ENCODE measurements at regions not wholly inside any gene's neighbourhood (a gene's known extent, or its start where the extent isn't known, plus 50 kb on each side); places are given as distances from the start of the nearest gene placed in this dataset.

GRCh38 chr6:163675611-163676010, 261.1 kb downstream of the QKI start:
- no peak for DNase-seq
- no peak overlapping the region for H3K4me3 Mint-ChIP-seq
- no peak for ATAC-seq (ENCODE audit: low read depth in 2 of 2)
- H3K27me3 Mint-ChIP-seq, result peaks cover 0 to 24% (median 0%) of the 10 kb centered on the region in 3 donors
- H3K4me1 Mint-ChIP-seq, result peaks cover 7 to 12% (median 11%) of the 10 kb centered on the region in 3 donors
- H3K36me3 Mint-ChIP-seq, result no peaks in the 10 kb centered on the region
- peak overlapping the region in 1 of 6 donors; percentile 65 for H3K27ac Mint-ChIP-seq
- peaks cover 0 to 3% (median 0%) of the 10 kb centered on the region in 7 donors for H3K9me3 Mint-ChIP-seq

GRCh38 chr6:163672710-163673109, 258.2 kb downstream of the QKI start:
- peaks cover 26 to 31% (median 27%) of the 10 kb centered on the region in 3 donors for H3K4me1 Mint-ChIP-seq
- H3K27ac Mint-ChIP-seq, result peak overlapping the region in 1 of 6 donors; percentile 65
- DNase-seq, result no peak
- H3K36me3 Mint-ChIP-seq, result no peaks in the 10 kb centered on the region
- H3K27me3 Mint-ChIP-seq, result peaks cover 0 to 13% (median 0%) of the 10 kb centered on the region in 3 donors
- H3K4me3 Mint-ChIP-seq, result no peak overlapping the region
- peaks cover 0 to 3% (median 0%) of the 10 kb centered on the region in 7 donors for H3K9me3 Mint-ChIP-seq
- no peak for ATAC-seq (ENCODE audit: low read depth in 2 of 2)

- no peak overlapping the region for H3K4me3 Mint-ChIP-seq
- peaks cover 35 to 41% (median 35%) of the 10 kb centered on the region in 3 donors for H3K4me1 Mint-ChIP-seq
- no peak for DNase-seq
- peaks cover 0 to 3% (median 0%) of the 10 kb centered on the region in 7 donors for H3K9me3 Mint-ChIP-seq
- no peaks in the 10 kb centered on the region for H3K36me3 Mint-ChIP-seq
- peaks cover 0 to 13% (median 0%) of the 10 kb centered on the region in 3 donors for H3K27me3 Mint-ChIP-seq
- peak overlapping the region in 1 of 6 donors; percentile 22 for H3K27ac Mint-ChIP-seq
- no peak for ATAC-seq (ENCODE audit: low read depth in 2 of 2)
Observed at GRCh38 chr6:163671791-163672190, 257.3 kb downstream of the QKI start.

GRCh38 chr6:163671355-163671754, 256.8 kb downstream of the QKI start:
- DNase-seq (no peak), ATAC-seq (ENCODE audit: low read depth in 2 of 2) (no peak)
- Mint-ChIP-seq H3K27me3 (peaks cover 0 to 13% (median 0%) of the 10 kb centered on the region in 3 donors), H3K4me1 (peaks cover 37 to 45% (median 40%) of the 10 kb centered on the region in 3 donors), H3K27ac (no peak overlapping the region), H3K4me3 (no peak overlapping the region), H3K9me3 (peaks cover 0 to 3% (median 0%) of the 10 kb centered on the region in 7 donors), H3K36me3 (no peaks in the 10 kb centered on the region)

GRCh38 chr6:163670336-163670735, 255.8 kb downstream of the QKI start:
- H3K27me3 Mint-ChIP-seq, result peaks cover 0 to 13% (median 0%) of the 10 kb centered on the region in 3 donors
- no peaks in the 10 kb centered on the region for H3K36me3 Mint-ChIP-seq
- ATAC-seq (ENCODE audit: low read depth in 2 of 2), result no peak
- peaks cover 32 to 41% (median 34%) of the 10 kb centered on the region in 3 donors for H3K4me1 Mint-ChIP-seq
- H3K4me3 Mint-ChIP-seq, result peak overlapping the region in 1 of 8 donors; percentile 12
- peak overlapping the region in 1 of 6 donors; percentile 34 for H3K27ac Mint-ChIP-seq
- H3K9me3 Mint-ChIP-seq, result peaks cover 0 to 3% (median 0%) of the 10 kb centered on the region in 7 donors
- no peak for DNase-seq

- H3K4me3 Mint-ChIP-seq, result peak overlapping the region; percentile 10 to 92 (median 81)
- H3K9me3 Mint-ChIP-seq, result no peaks in the 10 kb centered on the region
- H3K36me3 Mint-ChIP-seq, result no peaks in the 10 kb centered on the region
- ATAC-seq (ENCODE audit: low read depth in 2 of 2) (peak; percentile 43 to 48), DNase-seq (no peak)
- peak overlapping the region; percentile 81 to 96 (median 96) for H3K27ac Mint-ChIP-seq
- H3K4me1 Mint-ChIP-seq, result peaks cover 30 to 39% (median 33%) of the 10 kb centered on the region in 3 donors
- H3K27me3 Mint-ChIP-seq, result no peaks in the 10 kb centered on the region
Observed at GRCh38 chr6:163668061-163668426, 253.5 kb downstream of the QKI start.

DNA sequence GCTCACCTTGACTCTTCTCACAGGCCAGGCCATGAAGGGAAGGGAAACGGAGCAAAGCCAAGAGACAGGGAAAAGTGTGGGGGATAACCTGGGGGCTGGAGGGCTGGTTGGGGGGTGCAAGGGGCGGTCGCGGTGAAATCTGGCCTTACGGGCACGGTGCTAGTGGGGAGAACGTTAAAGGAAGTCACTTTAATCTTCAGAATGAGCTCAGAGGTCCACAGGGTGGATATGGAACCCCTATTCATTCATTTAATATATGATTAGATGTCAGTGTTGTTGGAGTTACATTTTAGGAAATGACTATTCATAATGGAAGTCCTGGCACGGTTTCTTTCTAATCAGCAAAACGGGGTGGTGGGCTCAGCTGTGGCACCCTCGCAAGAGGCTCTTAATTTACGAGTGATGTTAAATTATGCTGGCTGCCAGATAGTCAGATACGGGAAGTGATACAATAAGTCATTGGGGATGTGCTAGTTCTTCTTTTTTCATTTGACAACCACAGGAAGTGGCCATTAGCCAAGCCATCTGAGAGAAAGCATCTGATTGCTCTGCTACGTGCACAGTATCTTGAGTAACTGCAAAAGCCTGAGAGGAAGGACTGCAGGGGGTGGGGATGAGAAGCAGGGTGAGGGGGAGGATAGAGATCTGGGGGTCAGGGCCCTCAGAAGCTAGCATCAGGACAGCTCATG, 253.0 kb downstream of the QKI start:
- Mint-ChIP-seq H3K4me3 (peak overlapping the region; percentile 10 to 92 (median 81)), H3K9me3 (no peaks in the 10 kb centered on the region), H3K27ac (peak overlapping the region; percentile 81 to 96 (median 96)), H3K27me3 (no peaks in the 10 kb centered on the region), H3K36me3 (no peaks in the 10 kb centered on the region), H3K4me1 (peaks cover 30 to 39% (median 33%) of the 10 kb centered on the region in 3 donors)
- ATAC-seq (ENCODE audit: low read depth in 2 of 2), result peak; percentile 94 to 95
- DNase-seq, result peak; percentile 85

DNA sequence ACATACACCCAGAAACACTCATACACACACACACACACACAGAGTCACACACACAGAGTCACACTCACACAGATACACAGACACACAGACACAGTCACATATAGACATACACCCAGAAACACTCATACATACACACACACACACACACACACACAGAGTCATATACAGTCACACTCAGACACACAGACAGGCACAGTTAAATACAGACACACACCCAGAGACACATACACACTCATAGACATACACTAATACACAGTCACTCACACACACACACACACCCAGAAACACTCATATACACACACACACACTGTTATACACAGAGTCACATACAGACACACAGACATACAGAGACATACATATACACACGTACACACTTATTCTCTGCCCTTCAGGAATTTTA, 250.9 kb downstream of the QKI start:
- peaks cover 44 to 51% (median 48%) of the 10 kb centered on the region in 3 donors for H3K4me1 Mint-ChIP-seq
- H3K4me3 Mint-ChIP-seq, result no peak overlapping the region
- no peaks in the 10 kb centered on the region for H3K27me3 Mint-ChIP-seq
- DNase-seq (no peak), ATAC-seq (ENCODE audit: low read depth in 2 of 2) (no peak)
- H3K36me3 Mint-ChIP-seq, result no peaks in the 10 kb centered on the region
- H3K9me3 Mint-ChIP-seq, result no peaks in the 10 kb centered on the region
- no peak overlapping the region for H3K27ac Mint-ChIP-seq

DNA sequence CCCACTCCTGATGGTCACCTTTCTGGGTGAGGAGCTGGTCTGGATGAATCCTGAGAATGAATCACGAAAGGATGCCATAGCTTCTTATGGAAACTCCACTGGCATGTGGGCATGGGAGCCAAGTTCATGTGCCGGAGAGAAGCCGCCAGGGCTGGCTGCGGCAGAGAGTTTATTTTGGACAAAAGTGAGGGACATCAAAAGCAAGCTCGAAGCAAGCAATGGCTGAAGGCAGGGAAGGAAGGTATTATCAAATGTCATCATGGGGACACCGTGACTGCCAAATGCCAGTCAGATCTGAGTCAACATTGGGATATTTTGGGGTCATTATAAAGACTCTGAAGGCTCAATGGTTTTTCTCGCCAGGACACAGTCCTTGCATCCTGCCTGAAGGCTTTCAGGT, 249.1 kb downstream of the QKI start:
- Mint-ChIP-seq H3K9me3 (no peaks in the 10 kb centered on the region), H3K4me3 (peak overlapping the region in 1 of 8 donors; percentile 13), H3K27ac (peak overlapping the region in 1 of 6 donors; percentile 56), H3K27me3 (peaks cover 2 to 7% (median 4%) of the 10 kb centered on the region in 3 donors), H3K4me1 (peaks cover 46 to 52% (median 47%) of the 10 kb centered on the region in 3 donors), H3K36me3 (peaks cover 0 to 2% of the 10 kb centered on the region in 2 donors)
- DNase-seq (no peak), ATAC-seq (ENCODE audit: low read depth in 2 of 2) (no peak)

DNA sequence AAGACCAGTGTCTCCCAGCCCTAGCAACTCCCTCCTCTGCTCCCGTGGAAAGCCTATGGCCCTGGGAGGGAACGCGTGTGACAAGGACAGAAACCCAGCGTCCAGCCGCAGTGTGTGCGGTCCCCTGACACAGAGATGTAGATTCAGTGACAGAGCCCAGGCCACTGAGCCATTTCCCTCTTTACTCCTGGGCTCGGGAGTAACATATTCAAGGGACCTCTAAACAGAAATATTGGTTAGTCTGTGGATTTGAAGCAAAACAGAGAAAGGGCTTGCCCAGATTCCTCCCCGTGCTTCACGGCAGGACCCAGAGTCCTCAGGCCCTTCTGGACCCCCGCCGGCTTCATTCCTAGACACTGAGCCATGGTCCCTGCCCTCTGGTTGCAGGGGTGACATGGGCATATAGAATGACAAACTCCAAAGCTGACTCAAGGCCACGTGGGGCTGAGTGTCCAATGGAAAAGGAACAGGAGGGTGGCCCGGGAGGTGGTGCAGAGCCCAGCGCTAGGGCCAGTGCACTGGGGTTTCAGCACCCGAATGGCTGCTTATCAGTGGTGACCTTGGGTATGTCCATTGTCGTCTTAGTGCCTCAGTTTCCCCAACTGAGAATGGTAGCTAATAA, 248.2 kb downstream of the QKI start:
- Mint-ChIP-seq H3K4me1 (peaks cover 38 to 44% (median 39%) of the 10 kb centered on the region in 3 donors), H3K27me3 (peaks cover 4 to 8% (median 7%) of the 10 kb centered on the region in 3 donors), H3K27ac (peak overlapping the region in 1 of 6 donors; percentile 56), H3K9me3 (no peaks in the 10 kb centered on the region), H3K4me3 (peak overlapping the region in 1 of 8 donors; percentile 7), H3K36me3 (peaks cover 0 to 7% of the 10 kb centered on the region in 2 donors)
- no peak for ATAC-seq (ENCODE audit: low read depth in 2 of 2)
- no peak for DNase-seq

- peak overlapping the region in 7 of 8 donors; percentile 6 to 83 (median 65) for H3K4me3 Mint-ChIP-seq
- ATAC-seq (ENCODE audit: low read depth in 2 of 2) (peak; percentile 90 to 94), DNase-seq (peak; percentile 52)
- peak overlapping the region in 4 of 6 donors; percentile 7 to 61 (median 38) for H3K27ac Mint-ChIP-seq
- peaks cover 25 to 29% (median 25%) of the 10 kb centered on the region in 3 donors for H3K4me1 Mint-ChIP-seq
- H3K9me3 Mint-ChIP-seq, result peaks cover 0 to 5% (median 0%) of the 10 kb centered on the region in 7 donors
- peaks cover 7 to 10% (median 8%) of the 10 kb centered on the region in 3 donors for H3K27me3 Mint-ChIP-seq
- peaks cover 0 to 7% of the 10 kb centered on the region in 2 donors for H3K36me3 Mint-ChIP-seq
Observed at GRCh38 chr6:163661272-163661671, 246.8 kb downstream of the QKI start.

DNA sequence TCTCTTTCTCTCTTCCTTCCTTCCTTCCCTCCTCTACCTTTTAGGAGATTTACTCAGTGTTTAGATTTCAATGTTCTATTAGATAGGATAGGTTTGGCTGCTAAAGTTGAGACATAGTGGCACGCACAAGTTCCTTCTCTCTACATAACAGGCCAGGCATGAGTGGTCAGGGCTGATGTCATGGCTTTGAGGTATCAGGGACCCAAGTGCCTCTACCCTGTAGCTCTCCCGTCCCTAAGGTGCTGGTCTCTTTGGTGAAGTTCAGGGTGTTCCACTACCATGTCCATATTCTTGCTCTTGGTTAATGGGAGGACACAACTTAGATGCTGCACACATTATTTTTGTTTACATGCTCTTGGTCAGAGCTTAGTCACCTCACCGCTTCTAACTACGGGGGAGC, 245.3 kb downstream of the QKI start:
- H3K4me3 Mint-ChIP-seq, result no peak overlapping the region
- no peak for DNase-seq
- peaks cover 8 to 15% (median 12%) of the 10 kb centered on the region in 3 donors for H3K27me3 Mint-ChIP-seq
- ATAC-seq (ENCODE audit: low read depth in 2 of 2), result peak; percentile 31 to 59
- peaks cover 0 to 7% of the 10 kb centered on the region in 2 donors for H3K36me3 Mint-ChIP-seq
- peaks cover 0 to 5% (median 0%) of the 10 kb centered on the region in 7 donors for H3K9me3 Mint-ChIP-seq
- peaks cover 25 to 29% (median 25%) of the 10 kb centered on the region in 3 donors for H3K4me1 Mint-ChIP-seq
- peak overlapping the region in 2 of 6 donors; percentile 54 to 60 for H3K27ac Mint-ChIP-seq

DNA sequence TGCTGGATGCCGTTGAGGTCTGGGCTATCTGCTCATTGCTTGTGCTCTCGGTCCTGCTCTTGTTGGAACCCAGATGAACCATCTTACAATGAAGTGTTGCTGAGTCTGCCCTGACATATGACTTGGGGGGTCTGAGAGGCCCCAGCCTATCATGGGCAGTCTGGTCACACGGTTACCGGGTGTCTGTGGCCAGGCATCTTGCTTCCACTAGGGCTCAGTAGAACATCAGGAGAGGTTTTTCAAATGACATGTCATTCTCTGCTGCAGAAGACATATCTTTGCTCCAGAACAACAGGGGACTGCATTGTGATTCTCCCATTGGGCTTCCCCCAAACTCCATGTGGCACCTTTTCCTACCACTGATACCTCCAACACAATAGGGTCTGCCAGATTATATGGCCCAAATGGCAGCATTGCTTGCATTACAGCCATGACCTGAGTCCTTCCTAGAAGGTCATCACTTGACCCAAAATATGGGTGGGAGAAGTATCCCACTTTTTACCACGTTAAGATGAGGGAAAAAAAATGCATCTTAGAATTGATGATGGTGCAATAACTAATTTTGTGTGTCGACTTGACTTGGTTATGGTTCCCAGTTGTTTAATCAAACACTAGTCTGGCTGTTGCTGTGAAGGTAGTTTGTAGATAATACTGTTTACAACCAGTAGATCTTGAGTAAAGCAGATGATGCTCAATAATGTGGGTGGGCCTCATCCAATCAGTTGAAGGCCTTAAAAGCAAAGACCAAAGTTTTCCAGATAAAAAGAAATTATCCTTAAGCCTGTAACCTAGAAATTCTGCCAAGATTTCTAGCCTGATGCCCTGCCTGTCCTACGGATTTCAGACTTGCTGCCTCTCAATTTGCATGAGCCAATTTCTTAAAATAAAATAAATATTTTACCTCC, 241.0 kb downstream of the QKI start:
- peaks cover 0 to 7% of the 10 kb centered on the region in 2 donors for H3K36me3 Mint-ChIP-seq
- peaks cover 9 to 14% (median 11%) of the 10 kb centered on the region in 3 donors for H3K4me1 Mint-ChIP-seq
- H3K27me3 Mint-ChIP-seq, result peaks cover 8 to 29% (median 14%) of the 10 kb centered on the region in 3 donors
- peak overlapping the region in 1 of 6 donors; percentile 65 for H3K27ac Mint-ChIP-seq
- peaks cover 0 to 5% (median 0%) of the 10 kb centered on the region in 7 donors for H3K9me3 Mint-ChIP-seq
- DNase-seq (no peak), ATAC-seq (ENCODE audit: low read depth in 2 of 2) (no peak)
- H3K4me3 Mint-ChIP-seq, result no peak overlapping the region
